Loucy (cell line): ENCODE measurements at regions not wholly inside any gene's neighbourhood (a gene's known extent, or its start where the extent isn't known, plus 50 kb on each side); places are given as distances from the start of the nearest gene placed in this dataset.

ENCODE experiments used
- CTCF ChIP-seq: fragments of 200-600 bp; sonication (generic); conservative IDR thresholded peaks from 2 replicates; pipeline ENCODE4 v1.5.1; 2014; ENCODE audit warnings: mild to moderate bottlenecking, antibody characterized with exemption, low read length
- EZH2phosphoT487 ChIP-seq: fragments of 200-600 bp; IDR thresholded peaks from 2 replicates; pipeline ENCODE4 v1.6.1; 2018; ENCODE audit warnings: antibody characterized with exemption, mild to moderate bottlenecking, moderate library complexity, borderline replicate concordance

GRCh38 chr1:221306239-221306638 lies 427.0 kb downstream of the HLX start:
- no peak for TF ChIP-seq CTCF
- TF ChIP-seq EZH2phosphoT487: no peak
